ENCODE measurements at regions not wholly inside any gene's neighbourhood (a gene's known extent, or its start where the extent isn't known, plus 50 kb on each side); places are given as distances from the start of the nearest gene placed in this dataset.

DNA sequence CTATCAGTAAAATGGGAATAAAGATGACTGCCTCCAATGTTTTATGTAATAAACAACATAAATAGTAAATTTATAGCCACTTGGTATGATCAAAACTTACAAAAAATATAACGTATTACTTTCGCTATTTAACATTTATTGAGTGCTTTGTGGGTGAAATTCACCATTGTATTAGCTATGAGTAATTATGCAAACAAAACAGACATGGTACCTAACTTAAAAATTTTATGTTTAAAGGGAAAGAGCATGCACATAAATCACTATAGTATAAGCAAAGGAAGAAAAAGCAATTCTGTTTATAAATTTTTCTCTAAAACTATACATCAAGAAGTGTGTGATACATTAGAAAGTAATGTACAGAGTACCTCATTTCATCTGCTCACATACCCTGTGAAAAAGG lies 1046.2 kb downstream of the NCAM2 start:
- no peak for DNase-seq

DNA sequence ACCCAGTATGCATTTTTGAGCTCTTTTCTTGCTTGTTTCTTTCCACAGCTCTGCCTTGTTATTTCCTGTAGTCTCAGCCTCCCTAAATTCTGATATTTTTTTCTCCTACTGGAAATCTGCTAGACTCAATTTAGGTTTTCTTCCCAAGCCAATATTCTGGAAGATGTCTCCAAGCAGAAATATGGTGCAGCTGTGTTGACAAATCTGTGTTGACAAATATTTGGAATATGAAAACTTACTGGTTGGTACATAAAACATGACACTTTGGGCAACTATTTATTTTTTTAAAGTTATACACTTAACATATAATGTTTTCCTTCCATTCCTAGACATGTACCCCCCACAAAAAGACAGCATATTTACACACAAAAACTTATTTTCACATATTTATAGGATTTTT lies 1048.4 kb downstream of the NCAM2 start:
- DNase-seq = no peak

DNA sequence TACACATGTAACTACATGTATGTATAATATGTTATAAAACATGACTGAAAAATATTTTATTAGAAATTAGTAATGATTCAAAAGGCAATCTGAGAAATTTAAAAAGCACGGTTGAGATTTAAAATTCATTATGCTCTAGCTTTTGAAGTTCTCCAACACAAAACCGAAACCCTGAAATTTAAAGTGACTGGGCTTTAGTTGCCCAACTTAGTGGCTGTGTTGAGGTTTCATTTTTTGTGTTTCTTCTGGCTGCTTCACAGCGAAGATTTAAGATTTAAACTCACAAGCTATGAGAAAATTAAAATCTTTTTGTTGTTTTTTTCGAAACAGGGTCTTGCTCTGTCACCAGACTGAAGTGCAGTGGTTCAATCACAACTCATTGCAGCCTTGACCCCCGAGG lies 1058.7 kb downstream of the NCAM2 start:
- DNase-seq = no peak

DNA sequence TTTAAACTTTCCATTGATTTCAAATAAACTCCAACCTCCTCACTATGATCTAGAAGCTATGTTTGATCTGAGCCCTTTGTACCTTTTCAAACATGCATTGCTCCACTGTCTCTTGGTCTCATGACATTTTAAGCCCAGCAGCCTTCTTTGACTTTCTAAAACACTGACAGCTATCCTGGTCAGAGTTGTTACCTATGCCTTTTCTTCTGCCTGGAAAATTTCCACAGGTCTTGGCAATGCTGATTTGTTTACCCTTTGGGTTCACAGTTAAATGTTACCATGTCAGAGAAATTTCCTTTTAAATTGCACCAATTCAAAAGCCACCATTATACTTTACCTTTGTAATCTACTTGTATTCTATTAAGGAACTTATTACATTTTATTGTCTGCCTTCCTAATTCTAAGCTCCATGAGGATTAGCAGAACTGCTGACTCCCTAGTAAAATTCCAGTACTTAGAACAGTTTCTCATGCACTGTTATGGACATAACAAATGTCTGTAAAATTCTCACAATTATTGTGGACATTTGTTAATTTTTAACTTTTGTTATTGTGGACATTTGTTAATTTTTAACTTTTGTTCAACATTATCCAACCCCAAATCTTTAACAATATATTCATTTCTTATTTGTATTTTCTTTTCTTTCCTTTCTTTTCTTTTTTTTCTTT lies 1064.4 kb downstream of the NCAM2 start:
- DNase-seq = no peak

DNA sequence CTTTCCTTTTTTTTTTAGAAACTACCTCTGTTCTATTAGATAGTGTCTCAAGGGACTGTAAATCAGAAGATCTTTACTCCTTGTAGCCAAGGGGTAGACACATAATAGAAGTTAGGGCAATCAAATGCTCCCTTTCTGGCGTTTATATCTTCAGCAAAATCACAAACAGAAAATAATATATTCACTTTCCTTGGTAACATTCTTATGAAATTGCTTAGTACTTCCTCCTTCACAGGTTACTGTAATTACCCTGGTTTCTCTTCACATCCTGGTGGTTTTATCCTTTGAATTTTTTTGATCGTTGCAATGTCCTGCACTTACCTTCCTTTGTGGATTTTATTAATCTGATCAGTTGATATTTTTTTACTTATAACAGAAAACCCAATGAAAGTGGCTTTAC lies 1064.9 kb downstream of the NCAM2 start:
- DNase-seq = no peak

DNA sequence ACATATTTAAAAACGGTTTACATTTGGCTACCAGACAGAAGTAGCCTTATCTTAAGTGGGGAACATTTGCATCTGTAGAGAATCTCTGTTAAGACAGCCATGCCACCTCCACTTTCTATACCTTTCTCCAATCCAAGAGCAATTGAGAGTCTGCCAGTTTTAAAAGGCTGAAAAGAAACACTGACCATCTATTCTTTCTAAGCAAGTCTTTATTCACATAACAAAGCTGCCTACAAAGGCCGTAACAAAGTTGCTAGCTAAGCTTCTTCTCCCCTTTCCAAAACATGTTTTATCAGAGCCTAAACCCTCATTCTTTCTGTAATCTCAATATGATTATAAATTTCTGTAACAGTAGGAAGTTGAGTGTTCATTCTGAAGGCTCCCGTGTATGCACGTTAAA lies 1078.3 kb downstream of the NCAM2 start:
- no peak for DNase-seq

DNA sequence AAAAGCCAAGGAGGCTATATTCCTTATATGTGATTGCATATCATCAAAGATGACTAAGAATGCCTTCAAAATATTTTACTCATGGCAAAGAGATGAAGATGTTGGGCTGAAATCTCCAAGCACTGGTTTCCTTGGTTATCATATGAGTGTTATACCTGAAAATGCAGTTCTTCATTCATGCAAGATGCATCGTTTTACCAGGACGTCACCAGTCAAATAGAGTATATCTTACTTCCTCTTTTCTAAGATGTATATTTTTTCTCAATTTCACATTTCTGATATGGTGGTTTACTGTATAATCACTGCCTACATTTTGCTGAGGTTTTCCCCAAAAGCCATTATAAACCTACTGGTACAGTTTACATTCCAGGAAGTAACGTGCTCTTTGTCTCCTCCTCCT lies 1085.7 kb downstream of the NCAM2 start:
- DNase-seq = no peak

DNA sequence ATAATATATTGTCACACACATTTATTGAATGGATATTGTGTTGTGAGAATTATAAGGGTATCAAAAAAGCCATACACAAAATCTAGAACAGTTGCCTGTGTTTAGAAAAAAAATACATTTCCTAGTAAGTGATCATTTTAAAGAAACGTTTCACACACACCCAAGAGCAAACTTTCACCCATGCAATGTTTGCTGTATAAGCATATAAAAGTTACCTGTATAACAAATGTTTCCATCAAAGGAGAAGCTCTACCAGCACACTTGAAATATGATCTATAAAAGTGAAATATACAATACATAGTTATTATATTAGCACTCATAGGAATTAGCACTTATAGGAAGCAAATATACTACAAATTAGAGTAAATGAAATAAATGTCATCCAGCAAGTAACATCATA lies 1098.1 kb downstream of the NCAM2 start:
- no peak for DNase-seq

DNA sequence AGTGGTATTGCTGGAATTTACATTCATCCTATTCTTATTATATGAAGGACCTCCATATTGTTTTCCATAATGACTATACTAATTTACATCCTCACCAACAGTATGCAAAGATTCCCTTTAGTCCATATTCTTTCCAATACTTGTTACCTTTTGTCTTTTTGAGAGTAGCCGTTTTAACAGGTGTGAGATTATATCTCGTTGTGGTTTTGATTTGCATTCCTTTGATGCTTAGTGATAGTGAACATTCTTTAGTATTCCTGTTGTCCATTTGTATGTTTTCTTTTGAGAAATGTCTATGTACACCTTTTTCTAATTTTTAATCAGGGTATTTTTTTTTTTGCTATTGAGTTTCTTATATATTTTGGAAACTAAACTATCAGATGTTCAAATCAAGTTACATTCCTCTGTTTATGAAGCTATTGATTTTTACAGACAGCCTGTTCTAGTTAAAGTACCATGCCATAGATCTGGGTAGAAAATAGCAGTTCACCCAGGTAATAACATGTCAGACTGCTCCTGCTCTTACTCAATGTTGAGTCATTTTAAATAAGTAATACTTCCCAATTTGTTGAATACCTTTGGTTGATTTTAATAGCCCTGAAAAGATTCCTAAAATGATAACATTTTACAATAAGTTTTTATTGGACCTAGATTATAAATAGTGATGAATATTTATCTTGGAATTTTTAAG lies 1108.7 kb downstream of the NCAM2 start:
- DNase-seq = no peak

DNA sequence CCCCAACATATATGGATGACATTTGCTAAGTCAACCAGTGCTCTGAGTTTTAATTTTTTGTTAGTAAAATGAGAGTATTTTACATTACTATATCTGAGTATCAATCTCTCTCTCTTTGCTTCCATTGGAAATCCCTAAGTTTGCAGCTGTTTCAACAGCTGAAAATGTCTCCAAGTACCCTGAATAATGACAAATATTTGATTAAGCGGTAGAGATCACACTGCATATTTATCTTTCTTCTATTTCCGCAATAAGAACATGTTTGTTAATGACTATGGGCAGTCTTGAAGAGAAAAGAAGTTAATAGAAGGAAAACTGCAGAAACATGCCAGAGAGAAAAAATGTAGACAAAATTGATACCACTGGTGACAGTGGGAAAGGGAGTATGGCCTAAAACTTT lies 1117.5 kb downstream of the NCAM2 start:
- no peak for DNase-seq

DNA sequence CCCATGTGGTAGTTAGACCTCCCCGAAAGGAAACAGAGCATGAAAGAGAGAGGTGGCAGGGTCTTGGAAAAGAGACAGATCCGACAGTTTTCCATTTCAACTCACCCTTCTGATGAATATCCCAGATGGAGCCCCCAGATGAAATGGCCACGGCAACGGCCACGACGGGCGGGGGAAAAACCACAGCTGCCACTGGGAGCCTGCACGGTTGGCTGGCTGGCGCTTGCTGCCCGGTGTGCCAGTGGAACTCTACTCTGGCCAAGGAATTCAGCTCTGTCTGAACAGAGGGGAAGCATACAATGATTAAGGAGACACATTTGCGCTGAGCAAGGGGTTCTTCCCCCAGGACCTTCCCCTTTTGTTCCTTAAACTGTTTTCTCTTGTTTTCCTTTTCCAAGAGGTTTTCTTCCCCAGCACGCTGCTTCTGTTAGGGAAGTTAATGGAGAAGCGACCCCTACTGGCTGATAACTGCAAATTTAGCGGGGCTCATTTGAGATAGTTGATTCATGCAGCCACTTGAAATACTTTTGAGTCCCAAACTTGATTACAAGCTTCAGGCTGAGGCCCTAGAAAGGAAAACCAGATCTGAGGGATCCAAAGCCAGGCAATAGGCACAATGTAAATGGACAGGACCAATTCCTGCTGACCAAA lies 1122.5 kb downstream of the NCAM2 start:
- no peak for DNase-seq

DNA sequence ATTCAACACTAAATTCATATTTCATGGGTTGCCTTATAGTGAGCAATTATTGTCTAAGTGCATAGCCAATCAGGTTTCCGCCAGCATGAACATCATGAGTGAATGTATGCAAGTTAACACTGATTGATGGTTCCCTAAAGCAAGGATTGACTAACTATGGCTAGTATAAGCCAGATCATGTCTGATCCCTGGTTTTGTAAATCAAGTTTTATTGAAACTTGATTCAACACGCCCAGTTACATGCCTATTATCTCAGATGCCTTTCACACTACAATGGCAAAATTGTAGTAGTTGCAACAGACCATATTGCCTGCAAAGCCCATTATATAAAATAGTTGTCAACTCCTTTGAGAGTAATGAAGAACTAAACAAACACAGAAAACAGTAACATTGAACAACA lies 1127.4 kb downstream of the NCAM2 start:
- no peak for DNase-seq

DNA sequence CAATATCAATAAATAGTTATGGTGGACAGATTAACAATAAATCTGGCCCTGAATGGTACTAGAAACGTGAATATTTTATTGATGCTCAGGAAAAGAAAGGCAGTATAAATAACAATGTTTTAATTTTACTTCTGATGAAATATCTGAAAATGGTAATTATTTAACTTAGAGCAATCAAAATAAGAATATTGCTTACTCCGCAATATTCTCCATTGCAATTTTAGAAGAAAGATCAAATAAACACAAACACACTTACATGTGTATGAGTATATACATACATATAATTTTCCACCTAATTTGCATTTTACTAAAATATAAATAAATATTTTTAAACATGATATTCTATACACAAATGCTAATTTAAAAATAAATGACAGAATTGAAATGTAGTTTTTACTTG lies 1130.5 kb downstream of the NCAM2 start:
- DNase-seq = no peak

DNA sequence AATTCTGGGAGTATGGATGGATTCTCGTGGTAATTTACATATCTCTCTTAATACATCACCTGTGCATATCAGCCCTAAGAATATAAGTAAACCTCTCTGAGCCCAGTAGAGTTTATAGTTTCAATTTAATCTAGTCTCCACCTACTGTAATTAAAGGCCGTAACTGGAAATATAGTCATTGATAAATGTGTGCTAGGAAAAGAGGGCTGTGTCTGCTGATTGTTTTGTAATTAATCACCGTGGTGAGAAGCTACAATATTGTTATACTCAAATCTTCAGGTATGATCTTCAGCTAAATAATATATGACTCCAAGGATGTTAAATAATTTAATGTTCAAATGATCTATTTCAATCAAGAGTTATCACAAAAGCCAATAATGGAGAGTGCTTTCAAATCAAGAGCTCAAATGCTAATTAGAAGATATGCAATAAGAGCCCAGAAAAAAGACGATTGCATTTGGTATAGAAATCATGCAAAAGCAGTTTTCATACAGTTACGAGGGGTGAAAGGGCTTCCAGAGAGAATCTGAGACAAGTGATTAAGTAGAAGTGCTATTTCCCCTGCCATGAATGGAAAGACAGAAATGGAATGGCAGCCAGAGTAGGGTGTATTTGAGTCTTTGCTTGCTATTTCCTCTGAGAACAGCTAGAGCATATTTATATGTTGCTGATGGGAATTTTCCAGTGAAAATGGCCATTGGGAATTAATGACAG lies 1134.3 kb downstream of the NCAM2 start:
- DNase-seq = no peak

DNA sequence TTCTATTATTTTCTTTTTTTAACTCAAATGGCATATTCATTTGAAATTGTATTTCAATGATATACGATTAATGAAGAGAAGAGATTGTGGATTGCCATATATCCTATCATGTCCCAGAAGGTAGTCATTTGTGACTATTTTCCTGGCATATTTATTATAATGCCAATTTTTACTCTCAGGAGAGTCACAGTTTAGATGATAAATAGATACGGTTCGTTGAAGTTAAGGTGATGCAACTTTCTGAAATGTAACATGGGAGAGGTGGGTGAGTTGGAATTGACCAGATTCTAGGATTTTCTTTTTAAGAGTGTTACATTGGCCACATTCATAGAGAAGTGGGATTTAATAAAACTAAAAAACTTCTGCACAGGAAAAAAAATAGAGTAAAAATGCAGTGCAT lies 1138.5 kb downstream of the NCAM2 start:
- no peak for DNase-seq

DNA sequence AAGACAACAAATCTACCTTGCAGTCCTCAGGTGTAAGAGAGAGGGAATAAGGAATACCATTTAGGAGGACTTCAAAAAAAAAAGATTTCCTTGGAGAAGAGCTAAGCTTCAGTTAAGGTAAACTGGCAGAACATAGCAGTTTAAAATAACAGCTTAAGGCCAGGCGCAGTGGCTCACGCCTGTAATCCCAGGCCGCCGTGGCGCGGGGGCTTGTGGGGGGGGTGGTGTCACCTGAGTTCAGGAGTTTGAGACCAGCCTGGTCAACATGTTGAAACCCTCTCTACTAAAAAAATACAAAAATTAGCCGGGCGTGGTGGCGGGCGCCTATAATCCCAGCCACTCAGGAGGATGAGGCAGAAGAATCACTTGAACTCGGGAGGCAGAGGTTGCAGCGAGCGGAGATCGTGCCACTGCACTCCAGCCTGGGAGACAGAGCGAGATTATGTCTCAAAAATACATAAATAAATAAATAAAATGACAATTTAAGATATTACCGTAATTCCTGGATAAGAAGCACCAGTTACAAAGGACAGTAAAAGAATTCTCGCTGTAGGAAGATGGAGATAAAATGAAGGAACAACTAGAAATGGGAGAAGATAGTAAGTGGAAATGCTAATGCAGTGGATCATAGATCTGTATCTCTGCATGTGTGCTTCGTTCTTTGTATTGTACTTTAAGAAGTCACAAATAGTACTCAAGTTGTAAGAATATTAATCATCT lies 1140.2 kb downstream of the NCAM2 start:
- DNase-seq = no peak

DNA sequence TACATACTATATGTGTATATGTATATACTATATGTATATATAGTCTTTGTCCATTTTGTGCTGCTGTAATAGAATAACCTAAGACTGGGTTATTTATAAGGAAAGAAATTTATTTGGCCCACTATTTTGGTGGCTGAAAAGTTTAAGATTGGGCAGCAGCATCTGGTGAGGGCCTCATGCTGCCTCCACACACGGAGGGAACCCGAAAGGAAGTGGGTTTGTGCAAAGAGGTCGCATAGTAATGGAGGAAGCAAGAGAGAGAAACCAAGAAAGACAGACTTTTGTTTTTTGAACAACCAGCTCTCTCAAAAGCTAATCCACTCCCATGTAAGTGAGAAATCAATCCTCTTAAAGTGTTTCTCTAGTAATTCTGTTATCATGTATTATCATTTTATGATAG lies 1147.3 kb downstream of the NCAM2 start:
- no peak for DNase-seq

DNA sequence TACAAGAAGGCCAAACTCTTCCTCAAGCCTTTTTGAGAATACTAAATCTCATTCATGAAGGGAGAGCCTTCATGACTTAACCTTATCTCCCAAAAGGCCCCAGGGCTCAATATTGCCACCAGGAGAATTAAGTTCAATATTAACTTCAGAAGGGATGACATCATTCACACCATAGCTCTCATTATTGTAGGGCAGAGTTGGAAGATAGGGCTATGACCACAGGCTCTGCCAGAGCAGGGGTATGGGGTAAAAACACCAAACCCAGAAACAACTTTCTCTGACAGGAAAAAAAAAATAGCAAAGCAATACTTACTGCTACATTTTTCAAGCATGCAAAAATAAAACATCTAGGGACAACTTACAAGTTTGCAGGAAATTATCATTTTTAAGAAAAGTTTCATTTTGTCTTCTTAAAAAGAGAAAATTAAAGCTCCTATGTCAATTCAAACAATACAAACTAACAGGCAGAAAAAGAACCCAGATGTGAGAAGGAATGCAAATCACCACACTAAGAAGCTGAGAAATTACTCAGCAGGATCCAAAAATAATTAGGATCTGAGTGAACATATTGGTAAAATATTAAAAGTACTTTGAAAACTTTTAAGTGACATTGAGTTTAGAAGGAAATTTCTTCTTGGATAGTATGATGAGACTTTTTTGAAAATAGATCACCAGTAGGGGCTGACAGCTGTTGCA lies 1156.5 kb downstream of the NCAM2 start:
- no peak for DNase-seq

DNA sequence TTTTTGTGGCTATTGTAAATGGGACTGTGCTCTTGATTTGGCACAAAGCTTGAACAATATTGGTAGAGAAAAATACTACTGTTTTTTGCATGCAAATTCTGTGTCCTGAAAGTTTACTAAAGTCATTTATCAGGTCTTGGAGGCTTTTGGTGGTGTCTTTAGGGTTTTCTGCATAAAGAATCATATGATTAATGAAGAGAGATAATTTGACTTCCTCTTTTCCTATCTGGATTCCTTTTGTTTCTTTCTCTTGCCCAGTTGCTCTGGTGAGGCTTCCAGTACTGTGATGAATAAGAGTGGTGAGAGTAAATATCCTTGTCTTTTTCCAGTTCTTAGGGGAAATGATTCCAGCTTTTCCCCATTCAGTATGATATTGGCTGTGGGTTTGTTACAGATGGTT lies 1166.7 kb downstream of the NCAM2 start:
- no peak for DNase-seq

DNA sequence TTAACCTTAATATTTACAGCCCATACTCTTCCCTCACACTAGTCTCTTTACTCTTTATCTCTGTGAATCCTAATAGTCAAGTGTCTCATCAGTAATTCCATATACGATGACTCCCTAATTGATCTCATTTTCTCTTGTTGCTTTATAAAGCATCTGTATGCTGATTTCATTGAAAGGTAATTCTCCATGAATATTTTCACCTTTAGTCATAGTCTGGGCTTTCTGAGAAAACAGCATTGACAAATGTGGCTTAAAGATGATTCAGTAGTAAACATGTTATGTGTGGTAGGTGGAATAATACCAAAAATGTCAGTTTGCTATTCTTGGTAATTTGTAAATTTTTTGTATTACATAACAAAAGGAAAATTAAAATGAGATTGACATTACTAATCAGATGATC lies 1176.5 kb downstream of the NCAM2 start:
- no peak for DNase-seq

DNA sequence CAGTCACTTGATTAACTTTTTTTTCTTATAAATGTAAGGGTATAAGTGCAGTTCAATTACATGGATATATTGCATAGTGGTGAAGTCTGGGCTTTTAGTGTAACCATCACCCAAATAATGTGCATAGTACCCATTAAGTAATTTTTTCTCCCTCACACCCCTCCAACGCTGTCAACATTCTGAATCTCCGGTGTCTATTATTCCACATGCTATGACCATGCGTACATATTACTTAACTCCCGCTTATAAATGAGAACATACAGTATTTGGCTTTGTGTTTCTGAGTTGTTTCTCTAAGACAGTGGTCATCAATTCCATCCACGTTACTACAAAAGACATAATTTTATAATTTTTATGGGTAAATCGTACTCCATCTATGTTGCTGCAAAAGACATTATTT lies 1191.1 kb downstream of the NCAM2 start:
- DNase-seq = no peak

DNA sequence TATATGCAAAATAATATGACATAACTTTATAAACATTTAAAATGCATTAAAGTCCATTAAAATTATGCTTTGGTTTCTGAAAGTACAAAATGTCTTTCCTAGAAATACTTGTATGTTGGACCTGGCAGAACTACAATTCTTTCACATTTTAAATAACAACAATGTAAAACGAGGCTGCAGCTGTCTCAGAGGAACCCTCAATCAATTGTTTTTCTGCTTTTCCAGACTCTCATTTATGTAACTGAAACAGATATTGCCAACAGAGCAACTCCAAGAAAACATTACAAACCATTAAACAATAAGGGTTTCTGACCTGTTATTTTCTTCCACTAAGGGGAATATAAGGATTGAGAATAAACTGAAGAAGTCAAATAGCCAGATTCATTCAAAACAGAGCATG lies 1193.4 kb downstream of the NCAM2 start:
- DNase-seq = no peak

DNA sequence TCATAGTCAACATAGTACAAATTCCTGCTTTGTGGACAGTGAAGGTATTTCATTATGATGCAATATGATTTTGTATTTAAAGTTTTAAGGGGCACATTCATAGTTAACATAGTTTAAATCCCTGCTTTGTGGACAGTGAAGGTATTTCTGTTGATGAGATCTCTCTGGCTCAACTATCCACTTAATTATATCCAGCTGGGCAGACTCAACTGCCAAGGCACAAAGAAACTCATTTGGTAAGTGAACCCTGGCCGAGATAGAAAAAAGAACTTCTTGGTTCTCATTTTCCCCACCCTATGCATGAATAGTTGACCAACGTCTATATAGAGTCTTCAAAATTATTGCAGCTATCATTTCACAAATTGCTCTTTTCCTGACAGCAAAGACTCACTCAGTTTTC lies 1194.6 kb downstream of the NCAM2 start:
- DNase-seq = no peak

All from DMS153 (cell line).